ENCODE measurements at regions not wholly inside any gene's neighbourhood (a gene's known extent, or its start where the extent isn't known, plus 50 kb on each side); places are given as distances from the start of the nearest gene placed in this dataset.
A peak's percentile ranks its signal among the peaks of the same experiment; 100 is the strongest.

- H3K9me3 ChIP-seq (ENCODE audit: low read depth): no peaks in the 10 kb centered on the region
- no peaks in the 10 kb centered on the region for H3F3A ChIP-seq (ENCODE audit: low read depth)
- no peaks in the 10 kb centered on the region for H3K79me2 ChIP-seq (ENCODE audit: low read depth)
- no peaks in the 10 kb centered on the region for H3K36me3 ChIP-seq
- peak; percentile 8 for DNase-seq (ENCODE audit: low spot score)
- no peaks in the 10 kb centered on the region for H3K4me1 ChIP-seq
- H3K27ac ChIP-seq: no peak overlapping the region
- H3K4me2 ChIP-seq: no peak overlapping the region
- Mint-ChIP-seq H3K27ac (no peak overlapping the region), H3K36me3 (no peaks in the 10 kb centered on the region), H3K4me1 (no peaks in the 10 kb centered on the region), H3K27me3 (ENCODE audit: insufficient read depth, low read depth) (no peaks in the 10 kb centered on the region), H3K4me3 (no peak overlapping the region), H3K9me3 (no peaks in the 10 kb centered on the region)
- no peak overlapping the region for H3K9ac ChIP-seq
- no peak overlapping the region for H3K4me3 ChIP-seq
- H2AFZ ChIP-seq (replicated peaks): peak overlapping the region; percentile 33
- TF ChIP-seq CTCF (IDR thresholded peaks at IDR 0.05) (no peak), EZH2 (IDR thresholded peaks at IDR 0.05) (no peak), EZH2phosphoT487 (IDR thresholded peaks at IDR 0.05) (no peak)
- no peaks in the 10 kb centered on the region for H4K20me1 ChIP-seq (ENCODE audit: low read depth)
- no peaks in the 10 kb centered on the region for H3K27me3 ChIP-seq
Measured at GRCh38 chr7:46625032-46625431, 704.0 kb upstream of the IGFBP3 start.

GRCh38 chr7:46622251-46622650 is 701.2 kb upstream of the IGFBP3 start:
- Mint-ChIP-seq H3K27ac (no peak overlapping the region), H3K9me3 (no peaks in the 10 kb centered on the region), H3K36me3 (no peaks in the 10 kb centered on the region), H3K4me1 (no peaks in the 10 kb centered on the region), H3K27me3 (ENCODE audit: insufficient read depth, low read depth) (no peaks in the 10 kb centered on the region), H3K4me3 (no peak overlapping the region)
- Histone ChIP-seq H3K9me3 (ENCODE audit: low read depth) (no peaks in the 10 kb centered on the region), H3K27ac (no peak overlapping the region), H3K9ac (no peak overlapping the region), H3K4me2 (no peak overlapping the region), H3K79me2 (ENCODE audit: low read depth) (no peaks in the 10 kb centered on the region), H4K20me1 (ENCODE audit: low read depth) (no peaks in the 10 kb centered on the region), H3K4me3 (no peak overlapping the region), H2AFZ (replicated peaks) (no peak overlapping the region), H3K4me1 (no peaks in the 10 kb centered on the region), H3F3A (ENCODE audit: low read depth) (no peaks in the 10 kb centered on the region), H3K27me3 (no peaks in the 10 kb centered on the region), H3K36me3 (no peaks in the 10 kb centered on the region)
- no peak for DNase-seq (ENCODE audit: low spot score)
- no peak for TF ChIP-seq CTCF (IDR thresholded peaks at IDR 0.05)
- no peak for TF ChIP-seq EZH2 (IDR thresholded peaks at IDR 0.05)
- TF ChIP-seq EZH2phosphoT487 (IDR thresholded peaks at IDR 0.05): no peak

- Mint-ChIP-seq H3K9me3 (no peaks in the 10 kb centered on the region), H3K27me3 (ENCODE audit: insufficient read depth, low read depth) (peaks cover 2% of the 10 kb centered on the region), H3K4me3 (no peak overlapping the region), H3K4me1 (no peaks in the 10 kb centered on the region), H3K36me3 (no peaks in the 10 kb centered on the region), H3K27ac (no peak overlapping the region)
- Histone ChIP-seq H3K9ac (no peak overlapping the region), H3K27ac (no peak overlapping the region), H4K20me1 (ENCODE audit: low read depth) (no peaks in the 10 kb centered on the region), H2AFZ (replicated peaks) (no peak overlapping the region), H3K9me3 (ENCODE audit: low read depth) (no peaks in the 10 kb centered on the region), H3K4me2 (no peak overlapping the region), H3K4me1 (no peaks in the 10 kb centered on the region), H3K79me2 (ENCODE audit: low read depth) (no peaks in the 10 kb centered on the region), H3K36me3 (no peaks in the 10 kb centered on the region), H3K27me3 (no peaks in the 10 kb centered on the region), H3K4me3 (no peak overlapping the region), H3F3A (ENCODE audit: low read depth) (no peaks in the 10 kb centered on the region)
- no peak for DNase-seq (ENCODE audit: low spot score)
- no peak for TF ChIP-seq EZH2 (IDR thresholded peaks at IDR 0.05)
- no peak for TF ChIP-seq EZH2phosphoT487 (IDR thresholded peaks at IDR 0.05)
- TF ChIP-seq CTCF (IDR thresholded peaks at IDR 0.05): no peak
Measured at GRCh38 chr7:46619723-46620310, 698.7 kb upstream of the IGFBP3 start.
